SU-DHL-6 (cell line): ENCODE measurements at regions not wholly inside any gene's neighbourhood (a gene's known extent, or its start where the extent isn't known, plus 50 kb on each side); places are given as distances from the start of the nearest gene placed in this dataset.

Experiments used
- H2AFZ ChIP-seq: fragments of 200-600 bp; sonication (generic); 2 replicates; pipeline ENCODE4 v1.6.1; 2014; ENCODE audit warnings: low read depth, mild to moderate bottlenecking, moderate library complexity, mixed read lengths, antibody characterized with exemption, low read length; ENCODE audit not compliant: severe bottlenecking
- H3F3A ChIP-seq: fragments of 200-600 bp; shearing (Covaris generic); 2 replicates; pipeline ENCODE4 v1.6.0; 2016; ENCODE audit warnings: antibody characterized with exemption, mild to moderate bottlenecking; ENCODE audit not compliant: insufficient read depth
- H3K27ac ChIP-seq: fragments of 200-600 bp; sonication (generic); 2 replicates; pipeline ENCODE4 v1.5.1; 2016; ENCODE audit warnings: low read depth, mild to moderate bottlenecking, low read length, moderate library complexity, mixed read lengths
- H3K27me3 ChIP-seq: fragments of 200-600 bp; sonication (generic), shearing (Covaris generic); 2 replicates; pipeline ENCODE4 v1.6.0; 2014; ENCODE audit warnings: mild to moderate bottlenecking, low read length
- H3K36me3 ChIP-seq: fragments of 200-600 bp; sonication (generic); 2 replicates; pipeline ENCODE4 v1.6.1; 2014; ENCODE audit warnings: mild to moderate bottlenecking, low read length, mixed read lengths
- H3K4me2 ChIP-seq: fragments of 300-600, 200-600 bp; shearing (Covaris generic), sonication (generic); 2 replicates; pipeline ENCODE4 v1.6.0; 2014; ENCODE audit warnings: low read length, low read depth, mild to moderate bottlenecking; ENCODE audit not compliant: poor library complexity, severe bottlenecking
- H3K4me3 ChIP-seq: fragments of 200-600 bp; sonication (generic); 2 replicates; pipeline ENCODE4 v1.5.1; 2014; ENCODE audit warnings: antibody characterized with exemption, low read length, mild to moderate bottlenecking, mixed read lengths; ENCODE audit not compliant: insufficient read depth, poor library complexity, severe bottlenecking
- H3K79me2 ChIP-seq: fragments of 200-600 bp; sonication (generic); 2 replicates; pipeline ENCODE4 v1.6.1; 2014; ENCODE audit warnings: mild to moderate bottlenecking, low read length, moderate library complexity; ENCODE audit not compliant: insufficient read depth
- H3K9ac ChIP-seq: fragments of 200-600 bp; sonication (generic); 2 replicates; pipeline ENCODE4 v1.7.0; 2014; ENCODE audit warnings: mild to moderate bottlenecking, low read length
- H3K9me2 ChIP-seq: fragments of 200-600 bp; sonication (generic); replicated peaks from 2 replicates; pipeline ENCODE4 v1.6.1; 2014; ENCODE audit warnings: low read length; ENCODE audit not compliant: insufficient read depth
- H3K9me3 ChIP-seq: fragments of 200-600 bp; sonication (generic); 2 replicates; pipeline ENCODE4 v1.6.1; 2014; ENCODE audit warnings: low read length, mixed read lengths; ENCODE audit not compliant: insufficient read depth
- H4K20me1 ChIP-seq: fragments of 200-600 bp; sonication (generic); 2 replicates; pipeline ENCODE4 v1.6.1; 2014; ENCODE audit warnings: low read depth, mild to moderate bottlenecking, antibody characterized with exemption, low read length, moderate library complexity, mixed read lengths
- CTCF ChIP-seq: fragments of 200-600 bp; sonication (generic); IDR thresholded peaks from one replicate; pipeline ENCODE4 v1.5.1; 2017; ENCODE audit warnings: antibody characterized with exemption, mild to moderate bottlenecking, low read length, moderate library complexity; ENCODE audit not compliant: insufficient read depth, poor library complexity, severe bottlenecking
- EZH2phosphoT487 ChIP-seq: fragments of 200-600 bp; sonication (generic), shearing (Covaris generic); conservative IDR thresholded peaks from 2 replicates; pipeline ENCODE4 v1.6.1; 2018; ENCODE audit warnings: mild to moderate bottlenecking, antibody characterized with exemption, low read length, moderate library complexity, mixed read lengths

GRCh38 chr13:104320446-104320845 is 1254.2 kb upstream of the SLC10A2 start:
- H2AFZ ChIP-seq, result no peak overlapping the region
- H3K9me3 ChIP-seq, result no peaks in the 10 kb centered on the region
- H4K20me1 ChIP-seq, result no peaks in the 10 kb centered on the region
- no peaks in the 10 kb centered on the region for H3F3A ChIP-seq
- TF ChIP-seq EZH2phosphoT487, result no peak
- TF ChIP-seq CTCF, result no peak
- no peaks in the 10 kb centered on the region for H3K36me3 ChIP-seq
- H3K79me2 ChIP-seq, result no peaks in the 10 kb centered on the region
- no peak overlapping the region for H3K9ac ChIP-seq
- no peak overlapping the region for H3K4me3 ChIP-seq
- no peaks in the 10 kb centered on the region for H3K27me3 ChIP-seq
- no peak overlapping the region for H3K4me2 ChIP-seq
- no peaks in the 10 kb centered on the region for H3K9me2 ChIP-seq
- H3K27ac ChIP-seq, result no peak overlapping the region

GRCh38 chr13:104318121-104318520 is 1251.9 kb upstream of the SLC10A2 start:
- Histone ChIP-seq H3K9me3 (no peaks in the 10 kb centered on the region), H3F3A (no peaks in the 10 kb centered on the region), H3K79me2 (no peaks in the 10 kb centered on the region), H2AFZ (no peak overlapping the region), H3K36me3 (no peaks in the 10 kb centered on the region), H3K9me2 (no peaks in the 10 kb centered on the region), H3K9ac (no peak overlapping the region), H3K27ac (no peak overlapping the region), H3K27me3 (no peaks in the 10 kb centered on the region), H3K4me2 (no peak overlapping the region), H3K4me3 (no peak overlapping the region), H4K20me1 (no peaks in the 10 kb centered on the region)
- TF ChIP-seq EZH2phosphoT487 (no peak), CTCF (no peak)

GRCh38 chr13:104315606-104316005 is 1249.4 kb upstream of the SLC10A2 start:
- TF ChIP-seq CTCF (no peak), EZH2phosphoT487 (no peak)
- Histone ChIP-seq H3K4me3 (no peak overlapping the region), H3F3A (no peaks in the 10 kb centered on the region), H3K36me3 (no peaks in the 10 kb centered on the region), H3K9me3 (no peaks in the 10 kb centered on the region), H3K9me2 (no peaks in the 10 kb centered on the region), H3K79me2 (no peaks in the 10 kb centered on the region), H4K20me1 (no peaks in the 10 kb centered on the region), H3K4me2 (no peak overlapping the region), H3K27me3 (no peaks in the 10 kb centered on the region), H3K27ac (no peak overlapping the region), H3K9ac (no peak overlapping the region), H2AFZ (no peak overlapping the region)
